ENCODE measurements at regions not wholly inside any gene's neighbourhood (a gene's known extent, or its start where the extent isn't known, plus 50 kb on each side); places are given as distances from the start of the nearest gene placed in this dataset.

GRCh38 chr13:85486663-85487062, 312.6 kb downstream of the SLITRK6 start:
- Histone ChIP-seq H3K27ac (ENCODE audit: low read depth, low read length) (no peak overlapping the region), H3K4me3 (ENCODE audit: low read depth, low read length) (no peak overlapping the region), H3K27me3 (ENCODE audit: control insufficient read depth, insufficient read depth, low read length) (no peaks in the 10 kb centered on the region), H3K9me3 (ENCODE audit: control insufficient read depth, insufficient read depth, low read length) (peaks cover 4% of the 10 kb centered on the region; the same call in 1 of the 2 replicates)
- ChIA-PET POLR2A (no interaction called here), CTCF (no interaction called here)
- DNase-seq (ENCODE audit: low read depth, low spot score) = no peak
- no peak for TF ChIP-seq CTCF (IDR thresholded peaks at IDR 0.05; ENCODE audit: low read depth, low read length)

- Histone ChIP-seq H3K27me3 (ENCODE audit: control insufficient read depth, insufficient read depth, low read length) (no peaks in the 10 kb centered on the region), H3K27ac (ENCODE audit: low read depth, low read length) (no peak overlapping the region), H3K9me3 (ENCODE audit: control insufficient read depth, insufficient read depth, low read length) (no peaks in the 10 kb centered on the region), H3K4me3 (ENCODE audit: low read depth, low read length) (no peak overlapping the region)
- POLR2A ChIA-PET = no interaction called here
- CTCF ChIA-PET = no interaction called here
- DNase-seq (ENCODE audit: low read depth, low spot score) = no peak
- no peak for TF ChIP-seq CTCF (IDR thresholded peaks at IDR 0.05; ENCODE audit: low read depth, low read length)
Observed at GRCh38 chr13:85473144-85473543, 326.1 kb downstream of the SLITRK6 start.

GRCh38 chr13:85469320-85469719, 329.9 kb downstream of the SLITRK6 start:
- ChIA-PET CTCF (interaction anchor here (0.6 to 0.8 kb wide), 2 partner anchors 330 to 1715 kb away, joined by 3 read pairs; partner anchors contain the start of gene SLITRK6), POLR2A (no interaction called here)
- H3K4me3 ChIP-seq (ENCODE audit: low read depth, low read length) = no peak overlapping the region
- H3K9me3 ChIP-seq (ENCODE audit: control insufficient read depth, insufficient read depth, low read length) = no peaks in the 10 kb centered on the region
- no peak for TF ChIP-seq CTCF (IDR thresholded peaks at IDR 0.05; ENCODE audit: low read depth, low read length)
- no peak for DNase-seq (ENCODE audit: low read depth, low spot score)
- H3K27me3 ChIP-seq (ENCODE audit: control insufficient read depth, insufficient read depth, low read length) = no peaks in the 10 kb centered on the region
- H3K27ac ChIP-seq (ENCODE audit: low read depth, low read length) = no peak overlapping the region

- DNase-seq (ENCODE audit: low read depth, low spot score) = no peak
- POLR2A ChIA-PET = no interaction called here
- no peaks in the 10 kb centered on the region for H3K27me3 ChIP-seq (ENCODE audit: control insufficient read depth, insufficient read depth, low read length)
- TF ChIP-seq CTCF (IDR thresholded peaks at IDR 0.05; ENCODE audit: low read depth, low read length) = no peak
- H3K9me3 ChIP-seq (ENCODE audit: control insufficient read depth, insufficient read depth, low read length) = peaks cover 1% of the 10 kb centered on the region; the same call in 1 of the 2 replicates
- no peak overlapping the region for H3K4me3 ChIP-seq (ENCODE audit: low read depth, low read length)
- CTCF ChIA-PET = no interaction called here
- H3K27ac ChIP-seq (ENCODE audit: low read depth, low read length) = no peak overlapping the region
Observed at GRCh38 chr13:85462792-85463425, 336.3 kb downstream of the SLITRK6 start.

- no peak for TF ChIP-seq CTCF (IDR thresholded peaks at IDR 0.05; ENCODE audit: low read depth, low read length)
- H3K4me3 ChIP-seq (ENCODE audit: low read depth, low read length) = no peak overlapping the region
- H3K27ac ChIP-seq (ENCODE audit: low read depth, low read length) = no peak overlapping the region
- H3K27me3 ChIP-seq (ENCODE audit: control insufficient read depth, insufficient read depth, low read length) = no peaks in the 10 kb centered on the region
- ChIA-PET POLR2A (no interaction called here), CTCF (no interaction called here)
- H3K9me3 ChIP-seq (ENCODE audit: control insufficient read depth, insufficient read depth, low read length) = peaks cover 8% of the 10 kb centered on the region; the same call in 1 of the 2 replicates
- DNase-seq (ENCODE audit: low read depth, low spot score) = no peak
Observed at GRCh38 chr13:85461621-85462020, 337.6 kb downstream of the SLITRK6 start.
